ENCODE measurements at regions not wholly inside any gene's neighbourhood (a gene's known extent, or its start where the extent isn't known, plus 50 kb on each side); places are given as distances from the start of the nearest gene placed in this dataset.
"Not testable (repeated sequence)": the region's sequence is repeated elsewhere in the genome, so short reads cannot be mapped to it uniquely, and the experiment has no call there.

DNA sequence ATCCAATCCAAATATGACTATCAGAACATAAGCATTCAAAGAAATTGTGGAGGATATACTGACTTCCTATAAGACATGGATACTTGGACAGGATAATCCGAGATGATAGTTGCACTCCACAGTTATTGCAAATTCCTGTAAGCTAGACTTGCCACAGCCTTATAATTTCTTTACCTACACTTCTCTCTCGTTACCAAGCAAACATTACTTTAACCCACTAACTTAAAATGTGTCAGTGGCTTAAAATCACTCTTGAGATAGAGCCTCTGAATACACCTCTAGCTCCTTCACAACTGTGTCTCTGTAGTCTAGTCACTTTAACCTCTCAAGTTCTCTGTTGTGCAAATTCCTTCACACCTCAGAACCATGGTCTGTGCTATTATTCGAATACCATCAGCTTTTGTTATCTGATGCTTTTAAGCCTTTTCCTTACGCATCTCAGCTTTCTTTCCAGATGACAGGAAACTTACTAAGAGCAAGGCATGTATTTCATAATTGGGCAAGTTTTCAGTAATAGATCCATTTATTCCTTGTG, 474.9 kb upstream of the MIR17HG start:
- intact Hi-C loops (cut with micrococcal nuclease) = no loop called here

DNA sequence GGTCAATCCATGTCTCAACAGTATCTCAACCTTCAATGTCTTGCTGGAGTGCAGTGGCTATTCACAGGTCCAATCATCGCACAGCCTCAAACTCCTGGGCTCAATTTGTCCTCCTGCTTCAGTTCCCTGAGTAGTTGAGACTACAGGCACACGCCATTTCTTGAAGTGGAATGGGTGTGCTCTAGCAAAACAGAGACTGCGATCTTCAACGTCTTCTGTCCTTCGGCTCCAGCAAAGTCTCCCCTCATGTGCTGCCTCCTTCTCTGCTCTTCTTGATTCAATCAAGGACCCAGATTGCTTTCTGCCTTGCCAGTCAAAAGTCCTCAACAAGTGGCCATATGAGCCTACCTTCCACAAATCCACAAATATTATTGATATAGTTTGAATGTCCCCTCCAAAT, 466.7 kb upstream of the MIR17HG start:
- intact Hi-C loops (cut with micrococcal nuclease) = no loop called here

DNA sequence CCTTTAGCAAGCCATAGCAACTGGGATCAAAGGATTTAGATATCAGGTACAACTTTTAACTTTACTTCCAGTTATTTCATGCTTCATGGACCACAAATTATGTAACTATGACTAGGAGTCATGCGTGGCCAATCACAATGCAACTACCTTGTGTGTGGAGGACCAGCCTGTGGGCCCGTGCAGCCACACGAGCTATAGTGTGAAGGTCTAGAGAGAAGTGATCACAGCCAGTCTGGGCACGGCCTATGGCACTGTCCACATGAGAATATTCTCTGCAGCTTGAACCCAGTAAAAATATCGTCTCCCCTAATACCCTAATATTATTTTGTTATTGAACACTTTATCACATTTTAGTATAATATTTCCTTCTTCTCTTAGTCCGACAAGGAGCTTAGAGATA, 464.9 kb upstream of the MIR17HG start:
- intact Hi-C loops (cut with micrococcal nuclease) = no loop called here

DNA sequence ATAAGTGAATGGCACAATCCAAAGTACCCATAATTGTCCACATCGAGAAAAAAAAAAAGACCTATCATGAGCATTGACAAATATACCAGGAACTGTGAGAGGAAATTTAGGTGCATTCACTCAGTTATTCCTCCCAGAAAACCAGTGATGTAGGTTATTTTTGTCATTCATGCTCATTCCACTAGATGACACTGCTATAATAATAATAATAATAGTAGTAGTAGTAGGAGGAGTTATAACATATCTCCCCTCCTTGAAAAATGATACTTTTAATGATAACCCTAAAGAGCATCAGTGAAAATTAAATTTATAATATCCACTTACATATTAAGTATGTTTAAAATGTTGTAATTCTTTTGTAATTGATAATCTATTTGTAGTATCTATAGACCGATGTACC, 463.9 kb upstream of the MIR17HG start:
- intact Hi-C loops (cut with micrococcal nuclease) = no loop called here

GRCh38 chr13:90884066-90884465, 463.4 kb upstream of the MIR17HG start:
- intact Hi-C loops (cut with micrococcal nuclease) = no loop called here

DNA sequence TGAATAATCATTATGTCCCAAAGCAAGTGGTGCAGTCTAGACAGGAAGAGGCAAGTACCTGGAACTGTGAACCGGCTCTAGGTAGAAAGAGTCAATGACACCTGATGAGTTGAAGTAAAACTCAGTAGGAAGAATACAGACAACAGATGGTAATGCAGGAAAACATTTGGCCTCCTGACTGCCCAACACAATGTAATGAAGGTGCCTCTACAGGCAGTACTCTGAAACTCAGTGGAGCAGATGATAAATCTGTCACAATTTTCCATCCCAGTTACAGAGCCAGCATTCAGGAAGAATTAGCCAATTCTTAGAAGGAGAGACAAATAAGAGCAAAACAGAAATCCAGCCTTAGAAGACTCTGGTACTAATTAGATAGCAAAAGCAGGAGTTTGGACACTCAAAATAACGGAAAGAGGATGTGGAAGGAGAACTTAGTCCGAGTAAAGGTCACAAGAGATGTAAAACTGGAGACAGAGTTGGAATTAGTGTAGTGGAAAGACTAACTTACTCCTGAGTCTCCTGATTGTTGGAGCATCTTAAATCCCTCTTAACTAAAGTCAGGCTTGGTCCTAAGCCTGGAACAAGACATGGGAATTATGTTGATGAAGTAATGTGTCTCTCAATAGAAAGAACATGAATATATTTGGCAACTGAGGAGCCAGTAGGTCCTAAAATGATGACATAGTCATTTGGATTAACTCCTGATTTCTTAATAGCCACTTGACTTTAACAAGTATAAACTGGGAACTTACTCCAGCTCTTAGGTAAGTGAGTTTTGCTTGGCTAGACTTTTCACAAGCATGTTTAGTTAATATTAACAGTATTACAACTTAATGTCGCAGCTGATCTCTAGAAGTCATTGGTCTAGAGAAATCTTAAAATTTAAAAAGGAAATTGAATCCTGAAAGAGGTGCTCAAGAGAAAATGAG, 457.3 kb upstream of the MIR17HG start:
- intact Hi-C loops (cut with micrococcal nuclease) = no loop called here

DNA sequence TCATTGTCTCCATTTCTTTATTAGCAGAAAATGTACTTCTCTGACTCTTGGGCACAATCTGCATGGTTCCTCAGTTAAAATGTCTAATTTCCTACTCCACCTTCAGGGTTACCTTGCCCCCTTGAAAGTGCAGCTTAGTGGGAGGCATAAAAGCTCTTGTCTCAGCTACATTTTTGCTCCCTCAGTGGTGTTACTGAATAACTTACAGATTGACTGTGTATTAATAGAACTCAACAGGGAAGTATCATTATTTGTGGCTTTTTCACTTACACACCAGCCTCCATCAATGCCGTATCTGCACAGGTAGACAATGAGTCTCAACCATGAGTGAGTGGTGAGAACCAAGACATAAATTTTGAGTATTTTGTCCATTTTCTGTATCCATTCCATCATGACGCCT, 456.2 kb upstream of the MIR17HG start:
- intact Hi-C loops (cut with micrococcal nuclease) = no loop called here

GRCh38 chr13:90893199-90893598, 454.3 kb upstream of the MIR17HG start:
- intact Hi-C loops (cut with micrococcal nuclease) = not testable (repeated sequence)

DNA sequence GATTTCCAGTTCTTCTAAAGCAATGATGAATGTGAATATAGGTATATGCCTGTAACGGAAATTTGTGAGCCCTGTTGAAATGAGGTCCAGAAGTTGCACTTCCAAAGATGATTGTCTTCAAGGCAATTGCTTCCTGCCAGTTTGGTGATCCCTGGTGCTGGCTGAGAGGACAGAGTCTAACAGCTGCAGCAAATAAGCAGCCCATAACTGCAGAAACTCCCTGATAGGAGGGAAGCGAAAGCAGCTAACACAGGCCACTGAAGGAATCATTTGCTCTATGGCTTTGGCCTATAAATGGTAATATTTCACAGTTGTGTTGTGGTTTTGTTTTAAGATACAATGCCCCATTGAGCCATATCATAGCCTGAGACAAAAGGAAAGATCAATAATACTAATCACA, 451.5 kb upstream of the MIR17HG start:
- intact Hi-C loops (cut with micrococcal nuclease) = no loop called here

DNA sequence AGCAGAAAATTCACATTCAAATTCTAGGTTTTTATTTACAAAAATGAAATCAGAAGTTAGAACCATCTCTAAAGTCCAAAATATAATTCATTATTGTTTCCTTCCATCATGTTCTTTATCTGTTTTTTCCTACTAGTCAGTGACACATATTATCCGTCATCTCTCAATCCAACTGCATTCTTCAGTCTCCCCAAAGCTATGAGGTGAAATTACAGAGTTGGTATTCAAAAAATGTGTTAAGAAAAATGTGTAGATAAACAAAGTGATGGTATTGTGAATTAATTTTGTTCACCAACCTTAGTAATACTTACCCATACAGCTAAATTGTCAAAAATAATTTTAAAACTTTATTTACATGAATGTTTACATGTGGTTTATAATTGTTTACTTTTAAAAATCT, 448.7 kb upstream of the MIR17HG start:
- intact Hi-C loops (cut with micrococcal nuclease) = no loop called here

DNA sequence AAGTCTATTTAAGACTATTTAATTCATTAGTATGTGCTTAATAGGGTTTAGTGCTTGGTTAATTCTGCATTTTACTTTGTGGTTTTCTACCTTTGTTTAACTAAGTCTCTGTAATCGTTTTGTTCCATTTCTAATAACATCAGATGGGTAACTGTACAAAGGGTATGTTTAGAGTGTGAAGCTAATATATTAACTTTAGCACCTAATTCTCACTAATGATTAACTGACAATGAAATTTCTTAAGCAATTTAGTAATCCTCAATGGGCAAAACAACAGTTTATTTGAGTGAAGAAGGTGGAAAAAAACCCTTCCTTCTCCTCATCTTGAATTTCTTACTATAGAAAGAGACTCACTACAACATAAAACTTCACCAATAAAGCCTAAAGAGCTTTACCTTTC, 448.1 kb upstream of the MIR17HG start:
- intact Hi-C loops (cut with micrococcal nuclease) = no loop called here

DNA sequence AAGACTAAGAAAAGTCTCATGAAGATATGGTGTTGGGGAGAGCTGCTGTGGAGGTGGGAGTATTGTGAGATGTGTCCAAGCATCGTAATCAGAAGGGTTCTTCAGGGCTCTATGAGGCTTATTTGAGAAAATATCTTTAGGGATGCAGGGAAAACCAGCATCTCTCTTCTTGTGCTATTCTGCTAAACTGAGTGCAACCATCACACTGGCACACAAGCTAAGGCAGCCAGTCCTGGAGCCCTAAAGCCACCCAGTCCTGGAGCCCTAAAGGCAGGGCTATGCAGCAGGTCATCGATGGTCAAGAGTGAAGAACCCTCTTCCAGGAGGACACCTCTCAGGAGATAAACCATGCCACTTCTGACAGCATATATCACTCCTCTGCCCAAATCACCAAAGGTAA, 445.2 kb upstream of the MIR17HG start:
- intact Hi-C loops (cut with micrococcal nuclease) = no loop called here

- intact Hi-C loops (cut with micrococcal nuclease) = no loop called here
These were observed 440.9 kb upstream of the MIR17HG start for GRCh38 chr13:90906554-90906953.

GRCh38 chr13:90908792-90909191, 438.7 kb upstream of the MIR17HG start:
- intact Hi-C loops (cut with micrococcal nuclease) = no loop called here

DNA sequence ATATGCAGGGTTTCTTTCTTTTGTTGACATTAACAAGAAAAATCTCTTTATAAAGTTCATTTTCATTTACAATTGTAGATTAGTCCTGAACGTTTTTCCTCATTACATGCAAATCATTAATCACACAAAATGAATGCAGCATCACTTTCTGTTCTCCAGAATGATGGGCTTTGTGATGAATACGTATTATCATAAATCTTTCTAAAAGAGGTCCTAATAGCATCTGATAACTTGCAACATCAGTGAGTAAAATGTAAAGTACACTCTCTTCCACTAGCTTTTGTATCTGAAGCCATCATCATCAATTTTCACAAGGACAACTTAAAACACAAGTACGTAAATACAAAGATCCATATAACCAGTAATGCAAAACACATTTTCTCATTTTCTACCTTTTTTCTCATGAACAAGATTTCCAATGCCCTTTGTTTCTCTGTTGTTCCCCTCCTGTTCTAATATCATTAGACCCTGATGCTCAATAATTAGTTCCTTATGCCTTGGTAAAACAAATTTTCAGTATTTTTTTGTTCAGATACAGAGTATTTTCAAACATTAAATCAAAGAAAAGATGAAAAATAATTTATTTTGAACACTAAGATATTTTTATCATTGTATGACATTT, 437.4 kb upstream of the MIR17HG start:
- intact Hi-C loops (cut with micrococcal nuclease) = no loop called here

DNA sequence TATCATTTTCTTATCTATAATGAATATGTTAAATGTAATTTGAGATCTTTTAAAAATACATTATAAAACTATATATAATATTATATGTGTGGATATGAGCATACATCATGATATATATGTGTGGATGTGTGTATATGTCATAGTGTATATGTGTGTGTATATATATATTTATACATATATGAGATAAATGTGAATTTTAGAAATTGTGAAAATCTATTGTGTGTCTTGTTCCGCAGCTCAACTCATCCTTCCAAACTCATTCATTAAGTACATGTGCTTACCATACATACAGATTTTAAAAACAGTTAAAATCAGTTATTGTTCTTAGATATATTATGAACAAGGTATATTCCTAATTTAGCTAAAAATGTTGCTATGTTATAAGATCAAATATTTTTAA, 435.2 kb upstream of the MIR17HG start:
- intact Hi-C loops (cut with micrococcal nuclease) = no loop called here

GRCh38 chr13:90918536-90918935, 429.0 kb upstream of the MIR17HG start:
- intact Hi-C loops (cut with micrococcal nuclease) = no loop called here

GRCh38 chr13:90919153-90919552, 428.3 kb upstream of the MIR17HG start:
- intact Hi-C loops (cut with micrococcal nuclease) = no loop called here

GRCh38 chr13:90926459-90926858, 421.0 kb upstream of the MIR17HG start:
- intact Hi-C loops (cut with micrococcal nuclease) = no loop called here

DNA sequence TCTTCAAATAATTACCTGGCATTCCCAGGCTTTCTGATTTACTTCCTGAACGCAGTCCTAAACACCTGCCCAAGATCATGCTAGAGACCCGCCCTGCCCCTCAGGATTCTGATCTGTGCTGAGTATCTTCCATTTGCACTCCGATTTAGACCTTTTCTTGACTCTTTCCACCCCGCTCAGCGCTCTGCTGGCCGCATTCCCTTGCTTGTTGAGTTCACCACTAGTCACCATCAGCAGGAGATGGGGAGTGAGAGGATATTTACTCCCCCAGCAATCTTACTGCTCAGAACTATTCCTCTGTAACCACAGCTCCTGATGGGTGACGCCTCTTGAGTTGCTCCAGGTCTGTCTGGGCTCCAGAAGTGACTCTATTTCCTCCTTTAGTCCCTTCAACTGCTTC, 419.4 kb upstream of the MIR17HG start:
- intact Hi-C loops (cut with micrococcal nuclease) = no loop called here

- intact Hi-C loops (cut with micrococcal nuclease) = no loop called here
These were observed 414.2 kb upstream of the MIR17HG start for GRCh38 chr13:90933097-90933826.

- intact Hi-C loops (cut with micrococcal nuclease) = no loop called here
These were observed 412.7 kb upstream of the MIR17HG start for GRCh38 chr13:90934741-90935140.
